SK-N-SH treated with all-trans-retinoic acid at 6 μM for 48 hours (cell line): ENCODE measurements at regions not wholly inside any gene's neighbourhood (a gene's known extent, or its start where the extent isn't known, plus 50 kb on each side); places are given as distances from the start of the nearest gene placed in this dataset.

ENCODE experiments used
- ATAC-seq: fragments of 200-7000 bp; cut with Tn5 transposase; 3 replicates; pipeline ENCODE4 v1.9.1; 2020; ENCODE audit warnings: mild to moderate bottlenecking, moderate library complexity
- PPARA ChIP-seq: fragments of 250-450 bp; sonication (Bioruptor Pico); IDR thresholded peaks from 2 replicates; pipeline ENCODE4 v1.5.0; 2020; ENCODE audit warnings: mild to moderate bottlenecking, borderline replicate concordance
- TOX ChIP-seq: fragments of 250-450 bp; sonication (Bioruptor Pico); IDR thresholded peaks from 2 replicates; pipeline ENCODE4 v1.8.0; 2021; ENCODE audit warnings: mild to moderate bottlenecking, moderate library complexity, borderline replicate concordance
- ZNF70 ChIP-seq: fragments of 450-650 bp; formaldehyde crosslinking; IDR thresholded peaks from 2 replicates; pipeline ENCODE4 v1.5.0; 2020; ENCODE audit warnings: mild to moderate bottlenecking, moderate library complexity
- TF ChIP-seq, protein P1 (sequence below): fragments of 250-450 bp; sonication (Bioruptor Pico); IDR thresholded peaks from 2 replicates; pipeline ENCODE4 v1.8.0; 2020; ENCODE audit warnings: mild to moderate bottlenecking, moderate library complexity, borderline replicate concordance

GRCh38 chr1:229220163-229220846 lies 50.6 kb upstream of the RAB4A start (continued):
- TF ChIP-seq, protein P1, sequence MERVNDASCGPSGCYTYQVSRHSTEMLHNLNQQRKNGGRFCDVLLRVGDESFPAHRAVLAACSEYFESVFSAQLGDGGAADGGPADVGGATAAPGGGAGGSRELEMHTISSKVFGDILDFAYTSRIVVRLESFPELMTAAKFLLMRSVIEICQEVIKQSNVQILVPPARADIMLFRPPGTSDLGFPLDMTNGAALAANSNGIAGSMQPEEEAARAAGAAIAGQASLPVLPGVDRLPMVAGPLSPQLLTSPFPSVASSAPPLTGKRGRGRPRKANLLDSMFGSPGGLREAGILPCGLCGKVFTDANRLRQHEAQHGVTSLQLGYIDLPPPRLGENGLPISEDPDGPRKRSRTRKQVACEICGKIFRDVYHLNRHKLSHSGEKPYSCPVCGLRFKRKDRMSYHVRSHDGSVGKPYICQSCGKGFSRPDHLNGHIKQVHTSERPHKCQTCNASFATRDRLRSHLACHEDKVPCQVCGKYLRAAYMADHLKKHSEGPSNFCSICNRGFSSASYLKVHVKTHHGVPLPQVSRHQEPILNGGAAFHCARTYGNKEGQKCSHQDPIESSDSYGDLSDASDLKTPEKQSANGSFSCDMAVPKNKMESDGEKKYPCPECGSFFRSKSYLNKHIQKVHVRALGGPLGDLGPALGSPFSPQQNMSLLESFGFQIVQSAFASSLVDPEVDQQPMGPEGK (CRISPR knock-in tag) = no peak

- no peak for ATAC-seq
Measured at GRCh38 chr1:229221106-229222019, 49.5 kb upstream of the RAB4A start.

More at GRCh38 chr1:229221106-229222019, 49.5 kb upstream of the RAB4A start:
- TF ChIP-seq PPARA (CRISPR knock-in tag) = no peak
- no peak for TF ChIP-seq TOX (CRISPR knock-in tag)
- TF ChIP-seq ZNF70 (CRISPR knock-in tag) = no peak
